GM23338 (cell line): ENCODE measurements at regions not wholly inside any gene's neighbourhood (a gene's known extent, or its start where the extent isn't known, plus 50 kb on each side); places are given as distances from the start of the nearest gene placed in this dataset.

Experiments
- ATAC-seq: fragments of 200-7000 bp; cut with Tn5 transposase; 3 replicates; pipeline ENCODE4 v1.9.1; 2020
- DNase-seq: peaks from one replicate; pipeline ENCODE4 v3.0.0-alpha.2; 2015; ENCODE audit warnings: low spot score
- H2AFZ ChIP-seq: fragments of 200-600 bp; sonication (generic); 2 replicates; pipeline ENCODE4 v1.8.0; 2016; ENCODE audit warnings: antibody characterized with exemption, mild to moderate bottlenecking, moderate library complexity
- H3F3A ChIP-seq: fragments of 200-600 bp; sonication (generic); replicated peaks from 2 replicates; pipeline ENCODE4 v1.8.0; 2017; ENCODE audit warnings: antibody characterized with exemption, mixed run types, low read depth
- H3K27ac ChIP-seq: fragments of 200-600 bp; sonication (generic); 2 replicates; pipeline ENCODE4 v1.6.1; 2016; ENCODE audit warnings: low read depth
- H3K27me3 ChIP-seq: fragments of 200-600 bp; sonication (generic); 2 replicates; pipeline ENCODE4 v1.8.0; 2016; ENCODE audit warnings: mild to moderate bottlenecking, mixed run types, moderate library complexity; ENCODE audit not compliant: insufficient read depth
- H3K36me3 ChIP-seq: fragments of 200-600 bp; sonication (generic); 2 replicates; pipeline ENCODE4 v1.8.0; 2016; ENCODE audit warnings: mild to moderate bottlenecking; ENCODE audit not compliant: insufficient read depth
- H3K4me1 ChIP-seq: fragments of 200-600 bp; sonication (generic); 2 replicates; pipeline ENCODE4 v1.8.0; 2016; ENCODE audit warnings: mild to moderate bottlenecking, moderate library complexity; ENCODE audit not compliant: insufficient read depth
- H3K4me2 ChIP-seq: fragments of 200-600 bp; sonication (generic); 2 replicates; pipeline ENCODE4 v1.7.1; 2017; ENCODE audit warnings: mixed run types
- H3K4me3 ChIP-seq: fragments of 200-600 bp; sonication (generic); 2 replicates; pipeline ENCODE4 v1.6.1; 2016; ENCODE audit warnings: mixed run types
- H3K79me2 ChIP-seq: fragments of 200-600 bp; sonication (generic); replicated peaks from 2 replicates; pipeline ENCODE4 v1.8.0; 2017; ENCODE audit warnings: mild to moderate bottlenecking; ENCODE audit not compliant: insufficient read depth
- H3K9me2 ChIP-seq: fragments of 200-600 bp; sonication (generic); 2 replicates; pipeline ENCODE4 v1.8.0; 2017; ENCODE audit not compliant: insufficient read depth
- H4K20me1 ChIP-seq: fragments of 200-600 bp; sonication (generic); replicated peaks from 2 replicates; pipeline ENCODE4 v1.8.0; 2017; ENCODE audit warnings: mild to moderate bottlenecking; ENCODE audit not compliant: insufficient read depth
- H3K27ac Mint-ChIP-seq: 2 replicates; pipeline ENCODE4 v1.8.0; 2020; ENCODE audit warnings: inconsistent platforms, mild to moderate bottlenecking, moderate library complexity, mixed read lengths
- H3K27me3 Mint-ChIP-seq: 3 replicates; pipeline ENCODE4 v1.8.0; 2022; ENCODE audit warnings: low read depth, mild to moderate bottlenecking, moderate library complexity, mixed read lengths, inconsistent platforms; ENCODE audit not compliant: insufficient read depth, poor library complexity
- H3K36me3 Mint-ChIP-seq: 3 replicates; pipeline ENCODE4 v1.8.0; 2021; ENCODE audit warnings: low read depth, mild to moderate bottlenecking, inconsistent platforms, moderate library complexity, mixed read lengths
- H3K4me1 Mint-ChIP-seq: 3 replicates; pipeline ENCODE4 v1.8.0; 2020; ENCODE audit warnings: mild to moderate bottlenecking, inconsistent platforms, mixed read lengths
- H3K4me3 Mint-ChIP-seq: 3 replicates; pipeline ENCODE4 v1.8.0; 2021; ENCODE audit warnings: moderate library complexity, mild to moderate bottlenecking, inconsistent platforms, mixed read lengths
- H3K9me3 Mint-ChIP-seq: 3 replicates; pipeline ENCODE4 v1.8.0; 2020; ENCODE audit warnings: moderate library complexity, mild to moderate bottlenecking, inconsistent platforms, mixed read lengths
- CREB1 ChIP-seq: fragments of 250-450 bp; sonication (Bioruptor Pico); IDR thresholded peaks from 2 replicates; pipeline ENCODE4 v1.5.0; 2020; ENCODE audit warnings: low read depth, mild to moderate bottlenecking, moderate library complexity
- CTCF ChIP-seq, 2 experiments: fragments of 200-600 bp in 1 of 2; sonication (generic) in 1 of 2; conservative IDR thresholded peaks; 2 replicates each; pipeline versions ENCODE4 v1.5.1 to v1.6.1; 2016 to 2017; ENCODE audit warnings: antibody characterized with exemption in 2 of 2, low read depth in 2 of 2, mild to moderate bottlenecking in 2 of 2, moderate library complexity in 1 of 2
- ETS1 ChIP-seq: IDR thresholded peaks from 2 replicates; pipeline ENCODE4 v1.6.1; 2016; ENCODE audit warnings: antibody characterized with exemption
- EZH2 ChIP-seq: fragments of 200-600 bp; sonication (generic); IDR thresholded peaks from one replicate; pipeline ENCODE4 v1.8.0; 2017; ENCODE audit warnings: antibody characterized with exemption, mild to moderate bottlenecking, low read depth; ENCODE audit not compliant: unreplicated experiment
- EZH2phosphoT487 ChIP-seq: fragments of 200-600 bp; sonication (generic); IDR thresholded peaks from one replicate; pipeline ENCODE4 v1.8.1; 2018; ENCODE audit warnings: antibody characterized with exemption; ENCODE audit not compliant: unreplicated experiment
- JUNB ChIP-seq: IDR thresholded peaks from one replicate; pipeline ENCODE4 v1.6.1; 2016; ENCODE audit warnings: antibody characterized with exemption; ENCODE audit not compliant: unreplicated experiment
- NANOG ChIP-seq: IDR thresholded peaks from 2 replicates; pipeline ENCODE4 v1.6.1; 2016; ENCODE audit warnings: antibody characterized with exemption, borderline replicate concordance
- POLR2AphosphoS5 ChIP-seq: IDR thresholded peaks from 2 replicates; pipeline ENCODE4 v1.6.1; 2016; ENCODE audit warnings: antibody characterized with exemption, low read depth
- STAT1 ChIP-seq: IDR thresholded peaks from one replicate; pipeline ENCODE4 v1.6.1; 2016; ENCODE audit warnings: antibody characterized with exemption; ENCODE audit not compliant: unreplicated experiment
- ZNF114 ChIP-seq: fragments of 250-450 bp; sonication (Bioruptor Pico); IDR thresholded peaks from 2 replicates; pipeline ENCODE4 v1.5.0; 2020; ENCODE audit warnings: mild to moderate bottlenecking, moderate library complexity
- ZNF331 ChIP-seq: fragments of 250-450 bp; sonication (Bioruptor Pico); IDR thresholded peaks from 2 replicates; pipeline ENCODE4 v1.5.0; 2020; ENCODE audit warnings: low read depth, mild to moderate bottlenecking, moderate library complexity
- ZNF462 ChIP-seq: fragments of 250-450 bp; sonication (Bioruptor Pico); IDR thresholded peaks from 2 replicates; pipeline ENCODE4 v1.5.0; 2020; ENCODE audit warnings: mild to moderate bottlenecking, moderate library complexity

GRCh38 chr18:43195421-43195820 is 79.9 kb upstream of the RIT2 start:
- H3K4me2 ChIP-seq: no peak overlapping the region
- no peaks in the 10 kb centered on the region for H3F3A ChIP-seq
- H3K79me2 ChIP-seq: no peaks in the 10 kb centered on the region
- Mint-ChIP-seq H3K4me1 (no peaks in the 10 kb centered on the region), H3K27ac (no peak overlapping the region), H3K9me3 (no peaks in the 10 kb centered on the region), H3K4me3 (no peak overlapping the region), H3K27me3 (no peaks in the 10 kb centered on the region), H3K36me3 (no peaks in the 10 kb centered on the region)
- no peaks in the 10 kb centered on the region for H3K9me2 ChIP-seq
- no peaks in the 10 kb centered on the region for H3K27me3 ChIP-seq
- H3K4me3 ChIP-seq: no peak overlapping the region
- ATAC-seq: no peak
- no peak overlapping the region; the same call in 1 of the 2 replicates for H2AFZ ChIP-seq
- no peak for DNase-seq
- H3K27ac ChIP-seq: no peak overlapping the region
- no peaks in the 10 kb centered on the region for H3K4me1 ChIP-seq
- no peaks in the 10 kb centered on the region for H3K36me3 ChIP-seq
- no peaks in the 10 kb centered on the region for H4K20me1 ChIP-seq
- TF ChIP-seq EZH2phosphoT487 (no peak), NANOG (no peak), EZH2 (no peak), JUNB (no peak), ETS1 (no peak), STAT1 (no peak), ZNF331 (CRISPR knock-in tag) (no peak)

GRCh38 chr18:43193336-43193735 is 77.9 kb upstream of the RIT2 start:
- no peaks in the 10 kb centered on the region for H3K27me3 Mint-ChIP-seq
- H3K36me3 Mint-ChIP-seq: no peaks in the 10 kb centered on the region
- DNase-seq (no peak), ATAC-seq (no peak)
- Histone ChIP-seq H2AFZ (no peak overlapping the region), H3K36me3 (no peaks in the 10 kb centered on the region), H3K9me2 (no peaks in the 10 kb centered on the region), H3K4me2 (no peak overlapping the region), H3K27me3 (no peaks in the 10 kb centered on the region), H3K4me1 (no peaks in the 10 kb centered on the region), H3F3A (no peaks in the 10 kb centered on the region), H3K4me3 (no peak overlapping the region), H3K79me2 (no peaks in the 10 kb centered on the region), H4K20me1 (no peaks in the 10 kb centered on the region), H3K27ac (no peak overlapping the region)
- no peaks in the 10 kb centered on the region for H3K9me3 Mint-ChIP-seq
- no peaks in the 10 kb centered on the region for H3K4me1 Mint-ChIP-seq
- no peak overlapping the region for H3K27ac Mint-ChIP-seq
- no peak overlapping the region for H3K4me3 Mint-ChIP-seq
- TF ChIP-seq EZH2 (no peak), STAT1 (no peak), JUNB (no peak), ZNF462 (no peak), POLR2AphosphoS5 (no peak), ZNF114 (CRISPR knock-in tag) (no peak), ZNF331 (CRISPR knock-in tag) (no peak), EZH2phosphoT487 (no peak), ETS1 (no peak), CREB1 (CRISPR knock-in tag) (no peak), NANOG (no peak), CTCF (conservative IDR thresholded peaks at IDR 0.05; ENCODE audit: low read depth in 2 of 2) (no peak)
